HG02973 (cell line): ENCODE measurements at regions not wholly inside any gene's neighbourhood (a gene's known extent, or its start where the extent isn't known, plus 50 kb on each side); places are given as distances from the start of the nearest gene placed in this dataset.

Source experiments
- ATAC-seq: cut with Tn5 transposase; IDR thresholded peaks from one replicate; pipeline ENCODE4 v1.9.1; 2021; ENCODE audit warnings: moderate library complexity; ENCODE audit not compliant: unreplicated experiment

GRCh38 chr10:44201656-44202055 is 183.2 kb downstream of the CXCL12 start:
- ATAC-seq = no peak

- ATAC-seq = no peak
Measured at GRCh38 chr10:44201011-44201410, 183.9 kb downstream of the CXCL12 start.

- no peak for ATAC-seq
Measured at GRCh38 chr10:44199991-44200655, 184.8 kb downstream of the CXCL12 start.

GRCh38 chr10:44199267-44199666 is 185.6 kb downstream of the CXCL12 start:
- ATAC-seq = no peak

DNA sequence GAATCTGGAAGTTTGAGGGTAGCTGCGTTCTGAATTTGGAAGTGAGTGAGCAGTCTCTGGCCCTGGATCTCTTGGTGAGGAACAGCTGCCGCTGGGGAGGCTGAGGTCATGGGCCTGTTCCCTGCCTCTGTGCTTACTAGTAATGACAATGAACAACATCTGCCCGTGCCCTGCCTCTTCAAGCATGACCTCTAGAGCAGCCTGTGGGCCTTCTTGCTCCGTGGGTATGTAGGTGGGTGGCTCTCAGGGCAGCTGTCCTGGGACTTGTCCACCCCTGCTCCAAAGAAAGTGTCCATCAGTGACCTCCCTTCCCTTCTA is 186.2 kb downstream of the CXCL12 start:
- ATAC-seq = no peak

DNA sequence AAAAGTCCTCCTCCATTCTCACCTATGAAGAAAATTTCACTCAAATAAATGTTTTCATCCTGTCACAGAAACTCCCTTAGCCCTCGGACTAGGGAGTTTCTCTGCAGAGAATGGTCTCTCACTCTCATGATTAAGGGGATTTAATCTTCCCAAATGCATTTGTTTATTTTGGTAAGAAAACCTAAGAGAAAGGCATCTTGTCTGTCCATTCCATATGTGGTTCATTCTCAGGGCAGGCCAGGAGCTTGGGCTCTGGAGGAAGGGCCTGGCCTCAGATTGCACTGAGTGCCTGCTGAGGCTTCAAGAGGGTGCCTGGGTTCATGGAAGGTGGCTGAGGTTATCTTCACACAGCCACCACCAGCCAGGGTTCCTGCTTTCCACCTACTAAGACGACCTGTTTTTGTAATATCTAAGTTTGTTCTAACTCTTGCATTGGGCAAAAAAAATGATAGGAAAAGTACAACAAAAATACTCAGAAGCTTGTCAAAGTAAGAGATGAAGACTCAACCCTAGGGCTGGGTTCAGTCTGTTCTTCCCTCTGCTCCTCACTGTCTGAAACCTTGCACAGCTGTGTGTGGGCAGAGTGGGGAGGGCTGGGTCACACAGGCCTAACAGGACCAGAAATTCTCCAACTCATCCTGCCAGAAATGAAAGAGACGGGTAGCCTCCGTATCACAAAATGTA is 186.7 kb downstream of the CXCL12 start:
- ATAC-seq = no peak

DNA sequence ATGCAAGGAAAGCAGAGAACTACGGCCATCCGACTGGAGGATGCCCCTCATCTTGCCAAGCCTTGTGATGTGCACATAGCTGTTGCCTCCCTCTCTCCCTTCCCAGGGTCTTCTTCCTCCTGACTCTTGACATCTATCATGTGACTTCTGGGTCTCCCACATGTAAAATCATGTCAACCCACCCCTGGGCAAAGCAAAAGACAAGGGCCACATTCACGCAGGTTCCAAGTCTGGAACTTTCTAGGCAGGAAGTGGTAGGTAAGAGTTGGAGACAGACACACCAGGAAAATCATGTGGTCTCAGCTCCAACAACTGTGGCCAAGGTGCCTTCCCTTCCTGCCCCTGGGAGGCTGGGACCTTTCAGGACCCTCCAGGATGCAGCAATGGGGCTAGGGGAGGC is 187.3 kb downstream of the CXCL12 start:
- ATAC-seq = no peak

- no peak for ATAC-seq
Measured at GRCh38 chr10:44196336-44196735, 188.6 kb downstream of the CXCL12 start.

GRCh38 chr10:44196008-44196320 is 188.9 kb downstream of the CXCL12 start:
- no peak for ATAC-seq

- no peak for ATAC-seq
Measured at GRCh38 chr10:44195112-44196007, 189.5 kb downstream of the CXCL12 start.

DNA sequence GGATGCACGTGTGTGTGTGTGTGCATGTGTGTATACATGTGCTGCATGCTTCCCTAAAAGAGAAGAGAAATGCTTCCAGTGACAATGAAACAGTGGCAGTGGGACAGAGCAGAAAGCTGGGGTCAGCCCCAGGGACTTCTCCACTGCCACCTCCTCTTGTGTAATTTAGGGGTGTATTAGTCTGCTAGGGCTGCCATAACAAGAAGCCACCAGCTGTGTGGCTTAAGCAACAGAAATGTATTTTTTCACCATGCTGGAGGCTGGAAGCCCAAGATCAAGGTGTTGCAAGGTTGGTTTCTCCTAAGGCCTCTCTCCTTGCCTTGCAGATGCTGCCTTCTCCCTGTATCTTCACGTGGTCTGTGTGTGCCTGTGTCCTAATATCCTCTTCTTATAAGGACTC is 190.5 kb downstream of the CXCL12 start:
- no peak for ATAC-seq

DNA sequence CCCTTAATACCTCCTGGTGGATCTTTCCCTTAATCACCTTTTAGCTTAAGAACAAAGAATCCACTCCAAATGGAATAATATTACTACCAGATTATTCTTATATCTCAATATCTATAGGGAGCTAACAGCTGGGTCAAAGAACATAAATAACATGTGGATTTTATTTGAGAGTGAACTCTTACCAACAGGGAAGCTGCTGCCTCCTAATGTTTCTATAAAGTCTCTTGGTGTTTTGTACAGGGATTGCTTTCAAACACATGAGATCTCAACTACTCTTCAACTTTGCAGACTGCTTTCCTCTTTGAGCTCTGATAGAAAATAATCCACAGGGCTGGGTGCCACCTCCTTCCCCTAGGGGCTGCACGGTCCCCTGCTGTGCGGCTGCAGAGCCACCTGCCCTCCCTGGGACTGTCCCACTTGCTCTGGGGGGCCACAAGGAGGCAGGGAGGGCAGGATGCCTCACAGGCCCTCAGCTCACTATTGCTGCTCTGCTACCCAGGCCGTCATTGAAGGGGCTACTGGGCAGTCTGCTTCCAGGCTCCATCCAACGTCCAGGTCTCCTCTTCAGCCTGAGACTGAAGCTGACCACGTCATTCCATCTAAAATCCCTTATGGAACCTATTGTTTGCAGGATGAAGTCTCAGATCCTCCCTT is 191.2 kb downstream of the CXCL12 start:
- no peak for ATAC-seq

- ATAC-seq = no peak
Measured at GRCh38 chr10:44193166-44193565, 191.7 kb downstream of the CXCL12 start.

DNA sequence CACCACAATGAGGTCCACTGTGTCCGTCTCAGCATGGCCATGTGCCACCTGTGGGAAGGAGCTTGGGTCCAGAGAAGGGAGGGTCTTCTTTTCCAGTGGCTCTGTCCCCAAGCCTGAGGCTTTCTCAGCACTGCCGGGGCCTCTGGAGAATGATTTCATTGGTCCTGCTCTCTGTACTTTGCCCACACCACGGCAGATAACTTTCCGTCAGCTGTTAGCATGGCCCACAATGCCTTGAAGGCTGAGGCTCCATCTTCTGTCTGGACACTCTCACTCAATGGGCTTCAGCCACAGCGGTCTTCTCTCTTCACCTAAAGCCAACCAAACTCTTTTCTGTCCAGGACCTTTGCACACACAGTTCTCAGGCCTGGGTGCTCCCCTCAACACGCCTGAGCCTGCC is 192.5 kb downstream of the CXCL12 start:
- no peak for ATAC-seq

DNA sequence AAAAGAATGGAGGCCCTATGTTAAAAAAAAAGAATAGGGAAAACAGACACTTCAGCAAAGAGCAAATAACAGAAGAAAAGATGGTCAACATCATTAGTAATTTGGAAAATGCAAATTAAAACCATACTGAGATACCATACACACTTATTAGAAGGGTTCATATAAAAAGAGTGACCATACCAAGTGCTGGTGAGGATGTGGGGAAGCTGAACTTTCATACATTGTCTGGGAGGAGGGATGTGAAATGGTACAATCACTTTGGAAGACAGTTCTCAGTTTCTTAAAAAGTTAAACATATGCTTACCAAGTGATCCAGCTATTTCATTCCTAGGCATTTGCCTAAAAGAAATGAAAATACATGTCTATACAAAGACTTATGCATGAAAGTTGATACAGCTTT is 194.4 kb downstream of the CXCL12 start:
- no peak for ATAC-seq

GRCh38 chr10:44186821-44187220 is 198.1 kb downstream of the CXCL12 start:
- no peak for ATAC-seq

- no peak for ATAC-seq
Measured at GRCh38 chr10:44186150-44186549, 198.7 kb downstream of the CXCL12 start.

- ATAC-seq = no peak
Measured at GRCh38 chr10:44185315-44185666, 199.6 kb downstream of the CXCL12 start.

GRCh38 chr10:44184633-44185314 is 200.1 kb downstream of the CXCL12 start:
- no peak for ATAC-seq

GRCh38 chr10:44183667-44184632 is 200.9 kb downstream of the CXCL12 start:
- ATAC-seq = no peak
